Suppressor macrophage (primary cell): ENCODE measurements at regions not wholly inside any gene's neighbourhood (a gene's known extent, or its start where the extent isn't known, plus 50 kb on each side); places are given as distances from the start of the nearest gene placed in this dataset.
A peak's percentile ranks its signal among the peaks of the same experiment; 100 is the strongest.
"Not testable (repeated sequence)": the region's sequence is repeated elsewhere in the genome, so short reads cannot be mapped to it uniquely, and the experiment has no call there.

Experiments
- DNase-seq, 4 experiments: peaks; one replicate each; pipeline ENCODE4 v3.0.0-alpha.2; 2020 to 2022

- peak in 3 of 4 experiments; percentile 5 to 38 (median 30) for DNase-seq
Measured at GRCh38 chr3:155995525-155996370, 124.6 kb upstream of the KCNAB1 start.

GRCh38 chr3:155996882-155997281, 123.5 kb upstream of the KCNAB1 start:
- DNase-seq: no peak

- DNase-seq: not testable (repeated sequence)
Measured at GRCh38 chr3:155998173-155998572, 122.2 kb upstream of the KCNAB1 start.

- DNase-seq: no peak
Measured at GRCh38 chr3:156005736-156006135, 114.6 kb upstream of the KCNAB1 start.

GRCh38 chr3:156010829-156011228, 109.5 kb upstream of the KCNAB1 start:
- peak in 1 of 4 experiments; percentile 9 for DNase-seq

GRCh38 chr3:156014489-156014888, 105.9 kb upstream of the KCNAB1 start:
- peak in 1 of 4 experiments; percentile 5 for DNase-seq

- no peak for DNase-seq
Measured at GRCh38 chr3:156016902-156017301, 103.5 kb upstream of the KCNAB1 start.

- no peak for DNase-seq
Measured at GRCh38 chr3:156017352-156018030, 102.9 kb upstream of the KCNAB1 start.

- DNase-seq: no peak
Measured at GRCh38 chr3:156024904-156025533, 95.4 kb upstream of the KCNAB1 start.

GRCh38 chr3:156029208-156029607, 91.2 kb upstream of the KCNAB1 start:
- DNase-seq: no peak

- no peak for DNase-seq
Measured at GRCh38 chr3:156030723-156031122, 89.7 kb upstream of the KCNAB1 start.

GRCh38 chr3:156033428-156033827, 87.0 kb upstream of the KCNAB1 start:
- no peak for DNase-seq

GRCh38 chr3:156035158-156035557, 85.2 kb upstream of the KCNAB1 start:
- DNase-seq: no peak

- no peak for DNase-seq
Measured at GRCh38 chr3:156036258-156037053, 83.9 kb upstream of the KCNAB1 start.

- no peak for DNase-seq
Measured at GRCh38 chr3:156037356-156037755, 83.0 kb upstream of the KCNAB1 start.

GRCh38 chr3:156038869-156039268, 81.5 kb upstream of the KCNAB1 start:
- DNase-seq: no peak

GRCh38 chr3:156040041-156040440, 80.3 kb upstream of the KCNAB1 start:
- no peak for DNase-seq

GRCh38 chr3:156041216-156041841, 79.0 kb upstream of the KCNAB1 start:
- DNase-seq: not testable (repeated sequence)

GRCh38 chr3:156041856-156042255, 78.5 kb upstream of the KCNAB1 start:
- not testable (repeated sequence) for DNase-seq

- DNase-seq: peak; percentile 6 to 28 (median 22)
Measured at GRCh38 chr3:156043832-156044633, 76.3 kb upstream of the KCNAB1 start.

GRCh38 chr3:156044634-156044975, 75.8 kb upstream of the KCNAB1 start:
- DNase-seq: no peak
